Ishikawa (cell line): ENCODE measurements at regions not wholly inside any gene's neighbourhood (a gene's known extent, or its start where the extent isn't known, plus 50 kb on each side); places are given as distances from the start of the nearest gene placed in this dataset.

Source experiments
- CEBPB ChIP-seq: IDR thresholded peaks from 2 replicates; pipeline ENCODE4 v1.6.1; 2012
- CREB1 ChIP-seq: IDR thresholded peaks from 2 replicates; pipeline ENCODE4 v1.6.1; 2012; ENCODE audit warnings: low read depth
- EGR1 ChIP-seq: IDR thresholded peaks from 2 replicates; pipeline ENCODE4 v1.6.1; 2012
- EP300 ChIP-seq: IDR thresholded peaks from 2 replicates; pipeline ENCODE4 v1.6.1; 2012; ENCODE audit warnings: borderline replicate concordance
- FOXM1 ChIP-seq: IDR thresholded peaks from 2 replicates; pipeline ENCODE4 v1.6.1; 2012; ENCODE audit warnings: low read depth, borderline replicate concordance
- MAX ChIP-seq: IDR thresholded peaks from 2 replicates; pipeline ENCODE4 v1.6.1; 2012
- RAD21 ChIP-seq: IDR thresholded peaks from 2 replicates; pipeline ENCODE4 v1.6.1; 2012; ENCODE audit warnings: low read depth
- REST ChIP-seq: IDR thresholded peaks from 2 replicates; pipeline ENCODE4 v1.6.1; 2012; ENCODE audit warnings: low read depth, mild to moderate bottlenecking
- TAF1 ChIP-seq: IDR thresholded peaks from 2 replicates; pipeline ENCODE4 v1.6.1; 2012; ENCODE audit warnings: low read depth, mild to moderate bottlenecking
- TCF12 ChIP-seq: IDR thresholded peaks from 2 replicates; pipeline ENCODE4 v1.6.1; 2012; ENCODE audit warnings: low read depth
- TEAD4 ChIP-seq: IDR thresholded peaks from 2 replicates; pipeline ENCODE4 v1.6.1; 2012
- USF1 ChIP-seq: IDR thresholded peaks from 2 replicates; pipeline ENCODE4 v1.6.1; 2012
- YY1 ChIP-seq: IDR thresholded peaks from 2 replicates; pipeline ENCODE4 v1.6.1; 2012; ENCODE audit warnings: low read depth

- TF ChIP-seq MAX, result no peak
- no peak for TF ChIP-seq RAD21
- no peak for TF ChIP-seq TAF1
- no peak for TF ChIP-seq TCF12
- TF ChIP-seq CEBPB, result no peak
- TF ChIP-seq EP300, result no peak
- TF ChIP-seq FOXM1, result no peak
- no peak for TF ChIP-seq REST
- no peak for TF ChIP-seq YY1
- TF ChIP-seq CREB1, result no peak
- TF ChIP-seq EGR1, result no peak
- no peak for TF ChIP-seq TEAD4
- no peak for TF ChIP-seq USF1
Measured at GRCh38 chr3:191962324-191962723, 501.4 kb downstream of the PYDC2 start.
